Smooth muscle cell (in vitro differentiated cells): ENCODE measurements at regions not wholly inside any gene's neighbourhood (a gene's known extent, or its start where the extent isn't known, plus 50 kb on each side); places are given as distances from the start of the nearest gene placed in this dataset.

ENCODE experiments used
- DNase-seq: peaks from one replicate; lab custom pipeline; 2025; ENCODE audit not compliant: unreplicated experiment; lab: John Stamatoyannopoulos, UW
- H2AFZ ChIP-seq: fragments of 200-600 bp; sonication (generic); 2 replicates; pipeline ENCODE4 v1.6.0; 2016; ENCODE audit warnings: antibody characterized with exemption, low read depth, mild to moderate bottlenecking
- H3F3A ChIP-seq: fragments of 200-600 bp; sonication (generic); 2 replicates; pipeline ENCODE4 v1.6.0; 2017; ENCODE audit warnings: antibody characterized with exemption, low read depth
- H3K27ac ChIP-seq: fragments of 200-600 bp; sonication (generic); 2 replicates; pipeline ENCODE4 v1.5.1; 2016; ENCODE audit warnings: low read depth, mild to moderate bottlenecking
- H3K27me3 ChIP-seq: fragments of 200-600 bp; sonication (generic); 2 replicates; pipeline ENCODE4 v1.6.1; 2016; ENCODE audit warnings: low read depth, mild to moderate bottlenecking
- H3K36me3 ChIP-seq: fragments of 200-600 bp; sonication (generic); 2 replicates; pipeline ENCODE4 v1.5.1; 2016; ENCODE audit warnings: low read depth
- H3K4me1 ChIP-seq: fragments of 200-600 bp; sonication (generic); 2 replicates; pipeline ENCODE4 v1.5.1; 2016; ENCODE audit warnings: low read depth
- H3K4me2 ChIP-seq: fragments of 200-600 bp; sonication (generic); 2 replicates; pipeline ENCODE4 v1.6.0; 2016; ENCODE audit warnings: mild to moderate bottlenecking
- H3K4me3 ChIP-seq: fragments of 200-600 bp; sonication (generic); 2 replicates; pipeline ENCODE4 v1.5.1; 2016; ENCODE audit warnings: mild to moderate bottlenecking
- H3K79me2 ChIP-seq: fragments of 200-600 bp; sonication (generic); 2 replicates; pipeline ENCODE4 v1.6.0; 2016; ENCODE audit warnings: low read depth, mild to moderate bottlenecking
- H3K9ac ChIP-seq: fragments of 200-600 bp; sonication (generic); 2 replicates; pipeline ENCODE4 v1.6.0; 2016; ENCODE audit warnings: low read depth
- H3K9me3 ChIP-seq: fragments of 200-600 bp; sonication (generic); replicated peaks from 2 replicates; pipeline ENCODE4 v1.5.1; 2016; ENCODE audit warnings: low read depth
- H4K20me1 ChIP-seq: fragments of 200-600 bp; sonication (generic); 2 replicates; pipeline ENCODE4 v1.6.0; 2016; ENCODE audit warnings: low read depth
- WGBS: methylation state at CpG from one replicate; pipeline ENCODE4 v1.1.7; 2016; ENCODE audit warnings: low lambda C conversion rate; 5-methylcytosine and 5-hydroxymethylcytosine counted together
- TF ChIP-seq, protein P1 (sequence below): fragments of 200-600 bp; sonication (generic); IDR thresholded peaks from 2 replicates; pipeline ENCODE4 v1.5.1; 2017; ENCODE audit warnings: borderline replicate concordance, mild to moderate bottlenecking, antibody characterized with exemption; ENCODE audit not compliant: insufficient read depth, poor library complexity, severe bottlenecking

DNA sequence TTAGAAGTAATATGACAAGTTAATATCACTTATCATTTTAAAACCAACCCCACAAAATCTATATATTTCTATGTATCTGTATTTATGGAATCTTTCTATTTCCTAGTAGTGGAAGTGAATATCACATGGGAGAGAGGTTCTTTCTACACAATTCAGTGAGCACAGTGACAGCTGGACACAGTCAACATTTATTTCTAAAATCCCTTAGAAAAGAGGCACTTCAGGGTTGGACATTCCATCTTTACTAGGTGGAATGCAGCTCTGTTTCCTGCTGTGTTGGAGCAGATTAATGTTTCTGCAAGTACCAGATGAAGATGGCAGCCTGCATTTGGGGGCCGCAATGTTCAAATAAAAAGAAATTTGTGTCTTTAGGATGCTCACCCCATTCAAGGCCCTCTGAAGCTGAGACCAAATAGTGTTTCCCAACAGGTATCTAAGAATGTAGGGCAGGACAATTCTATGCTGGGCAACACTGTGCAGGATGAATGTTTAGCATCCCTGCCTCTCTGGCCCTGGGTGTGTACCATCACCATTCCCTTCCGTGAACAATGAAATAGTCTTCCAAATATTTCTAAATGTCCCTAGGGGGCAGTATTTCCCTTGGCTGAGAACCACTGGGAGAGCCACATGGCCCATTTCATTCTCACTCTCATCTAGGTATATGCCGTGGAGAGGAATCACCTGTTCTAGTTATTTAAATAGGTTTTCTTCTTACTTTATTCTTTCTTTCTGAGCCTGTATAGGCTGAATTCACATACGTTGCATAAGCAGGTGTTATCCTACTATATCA is 394.8 kb downstream of the PRDM2 start:
- Histone ChIP-seq H3K27ac (no peak overlapping the region), H3K4me3 (no peak overlapping the region), H3K4me2 (no peak overlapping the region), H3K9ac (no peak overlapping the region), H3F3A (no peaks in the 10 kb centered on the region), H3K79me2 (no peaks in the 10 kb centered on the region), H3K4me1 (no peaks in the 10 kb centered on the region), H3K36me3 (no peaks in the 10 kb centered on the region), H3K9me3 (no peaks in the 10 kb centered on the region), H3K27me3 (peaks cover 18% of the 10 kb centered on the region), H4K20me1 (no peaks in the 10 kb centered on the region), H2AFZ (no peak overlapping the region)
- WGBS: 50% methylated on average over 4 of the region's 4 CpGs
- DNase-seq: no peak
- TF ChIP-seq, protein P1, sequence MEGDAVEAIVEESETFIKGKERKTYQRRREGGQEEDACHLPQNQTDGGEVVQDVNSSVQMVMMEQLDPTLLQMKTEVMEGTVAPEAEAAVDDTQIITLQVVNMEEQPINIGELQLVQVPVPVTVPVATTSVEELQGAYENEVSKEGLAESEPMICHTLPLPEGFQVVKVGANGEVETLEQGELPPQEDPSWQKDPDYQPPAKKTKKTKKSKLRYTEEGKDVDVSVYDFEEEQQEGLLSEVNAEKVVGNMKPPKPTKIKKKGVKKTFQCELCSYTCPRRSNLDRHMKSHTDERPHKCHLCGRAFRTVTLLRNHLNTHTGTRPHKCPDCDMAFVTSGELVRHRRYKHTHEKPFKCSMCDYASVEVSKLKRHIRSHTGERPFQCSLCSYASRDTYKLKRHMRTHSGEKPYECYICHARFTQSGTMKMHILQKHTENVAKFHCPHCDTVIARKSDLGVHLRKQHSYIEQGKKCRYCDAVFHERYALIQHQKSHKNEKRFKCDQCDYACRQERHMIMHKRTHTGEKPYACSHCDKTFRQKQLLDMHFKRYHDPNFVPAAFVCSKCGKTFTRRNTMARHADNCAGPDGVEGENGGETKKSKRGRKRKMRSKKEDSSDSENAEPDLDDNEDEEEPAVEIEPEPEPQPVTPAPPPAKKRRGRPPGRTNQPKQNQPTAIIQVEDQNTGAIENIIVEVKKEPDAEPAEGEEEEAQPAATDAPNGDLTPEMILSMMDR: peak; percentile 22

DNA sequence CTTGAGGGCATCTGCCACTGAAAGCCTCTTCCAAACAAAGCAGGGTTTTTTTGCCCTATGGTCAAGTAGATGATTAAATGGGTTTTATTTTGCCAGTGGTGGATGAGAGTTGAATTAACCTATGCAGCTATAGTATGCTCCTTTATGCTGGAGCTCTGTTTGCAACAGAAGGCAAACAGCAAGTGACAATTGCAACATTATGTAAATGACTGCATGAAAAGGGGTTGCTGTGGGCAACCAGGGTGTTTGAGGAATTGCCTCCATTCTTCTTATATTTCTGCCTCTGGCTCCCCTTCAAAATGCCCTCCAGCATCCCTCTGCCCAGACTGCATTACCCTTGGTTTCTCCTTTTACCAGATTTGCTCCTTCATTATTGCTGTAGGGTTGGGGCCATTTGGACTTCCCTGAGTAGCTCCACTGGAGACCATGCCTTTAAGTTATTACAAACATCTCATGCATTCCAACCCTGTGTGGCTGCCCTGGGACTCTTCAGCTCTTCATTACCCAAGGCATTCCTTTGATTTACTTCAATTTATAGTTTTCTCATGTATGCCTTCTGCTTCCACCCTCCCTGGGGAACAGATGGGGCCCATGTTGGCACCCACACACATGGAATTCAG is 398.4 kb downstream of the PRDM2 start:
- Histone ChIP-seq H3K27me3 (peaks cover 15% of the 10 kb centered on the region), H3K9ac (no peak overlapping the region), H3K36me3 (no peaks in the 10 kb centered on the region), H3K9me3 (no peaks in the 10 kb centered on the region), H2AFZ (no peak overlapping the region), H3F3A (no peaks in the 10 kb centered on the region), H3K4me3 (no peak overlapping the region), H3K27ac (no peak overlapping the region), H3K4me1 (no peaks in the 10 kb centered on the region), H3K4me2 (no peak overlapping the region), H3K79me2 (no peaks in the 10 kb centered on the region), H4K20me1 (no peaks in the 10 kb centered on the region)
- no peak for DNase-seq
- TF ChIP-seq, protein P1: no peak

DNA sequence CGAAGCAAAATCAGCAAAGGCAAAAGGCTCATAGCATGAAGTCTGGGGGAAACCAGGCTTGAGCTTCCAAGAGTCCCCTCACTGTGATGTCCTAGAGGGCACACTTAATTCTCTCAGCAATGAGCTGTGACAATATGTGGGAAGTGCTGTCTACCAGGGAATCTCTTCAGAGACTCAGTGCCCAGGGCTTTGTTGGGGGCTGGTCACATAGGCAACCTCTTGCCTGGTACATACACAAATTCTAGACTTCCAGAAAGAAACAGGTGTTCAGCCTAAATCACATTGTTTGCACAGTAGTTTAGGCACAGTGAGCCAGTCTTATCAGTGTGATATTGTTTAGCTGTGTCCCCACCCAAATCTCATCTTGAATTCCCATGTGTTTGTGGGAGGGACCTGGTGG is 400.5 kb downstream of the PRDM2 start:
- Histone ChIP-seq H3K27me3 (peaks cover 7% of the 10 kb centered on the region), H3F3A (no peaks in the 10 kb centered on the region), H3K27ac (no peak overlapping the region), H2AFZ (no peak overlapping the region), H3K4me1 (no peaks in the 10 kb centered on the region), H3K4me2 (no peak overlapping the region), H3K79me2 (no peaks in the 10 kb centered on the region), H3K9me3 (no peaks in the 10 kb centered on the region), H3K4me3 (no peak overlapping the region), H3K36me3 (no peaks in the 10 kb centered on the region), H4K20me1 (no peaks in the 10 kb centered on the region), H3K9ac (no peak overlapping the region)
- 100% methylated on average over 1 of the region's 1 CpG for WGBS
- TF ChIP-seq, protein P1: no peak
- no peak for DNase-seq
